HG03060 (cell line): ENCODE measurements at regions not wholly inside any gene's neighbourhood (a gene's known extent, or its start where the extent isn't known, plus 50 kb on each side); places are given as distances from the start of the nearest gene placed in this dataset.
"Not testable (repeated sequence)": the region's sequence is repeated elsewhere in the genome, so short reads cannot be mapped to it uniquely, and the experiment has no call there.

Source experiments
- ATAC-seq: cut with Tn5 transposase; IDR thresholded peaks from one replicate; pipeline ENCODE4 v1.9.1; 2021; ENCODE audit warnings: low read depth, moderate number of reproducible peaks; ENCODE audit not compliant: unreplicated experiment

- no peak for ATAC-seq
These were observed 950.7 kb downstream of the TLE4 start for GRCh38 chr9:80522465-80522864.

GRCh38 chr9:80521151-80521550 is 949.4 kb downstream of the TLE4 start:
- no peak for ATAC-seq

GRCh38 chr9:80520231-80520630 is 948.5 kb downstream of the TLE4 start:
- no peak for ATAC-seq

- no peak for ATAC-seq
These were observed 946.7 kb downstream of the TLE4 start for GRCh38 chr9:80518441-80518840.

GRCh38 chr9:80516679-80517078 is 944.9 kb downstream of the TLE4 start:
- no peak for ATAC-seq

- no peak for ATAC-seq
These were observed 937.6 kb downstream of the TLE4 start for GRCh38 chr9:80509358-80509757.

GRCh38 chr9:80507611-80508010 is 935.8 kb downstream of the TLE4 start:
- ATAC-seq: no peak

- ATAC-seq: no peak
These were observed 933.0 kb downstream of the TLE4 start for GRCh38 chr9:80504601-80505230.

GRCh38 chr9:80503671-80504281 is 932.0 kb downstream of the TLE4 start:
- ATAC-seq: no peak

- ATAC-seq: no peak
These were observed 930.5 kb downstream of the TLE4 start for GRCh38 chr9:80502306-80502705.

- no peak for ATAC-seq
These were observed 929.9 kb downstream of the TLE4 start for GRCh38 chr9:80501635-80502034.

- no peak for ATAC-seq
These were observed 928.5 kb downstream of the TLE4 start for GRCh38 chr9:80500300-80500699.

- ATAC-seq: no peak
These were observed 926.3 kb downstream of the TLE4 start for GRCh38 chr9:80498001-80498555.

- no peak for ATAC-seq
These were observed 925.3 kb downstream of the TLE4 start for GRCh38 chr9:80496901-80497556.

- ATAC-seq: no peak
These were observed 921.5 kb downstream of the TLE4 start for GRCh38 chr9:80493258-80493657.

GRCh38 chr9:80492221-80492620 is 920.5 kb downstream of the TLE4 start:
- no peak for ATAC-seq

- no peak for ATAC-seq
These were observed 919.4 kb downstream of the TLE4 start for GRCh38 chr9:80491086-80491696.

- ATAC-seq: no peak
These were observed 917.6 kb downstream of the TLE4 start for GRCh38 chr9:80489329-80489728.

- ATAC-seq: no peak
These were observed 913.9 kb downstream of the TLE4 start for GRCh38 chr9:80485420-80486250.

- not testable (repeated sequence) for ATAC-seq
These were observed 910.5 kb downstream of the TLE4 start for GRCh38 chr9:80482251-80482650.
